Osteoblast (primary cell): ENCODE measurements at regions not wholly inside any gene's neighbourhood (a gene's known extent, or its start where the extent isn't known, plus 50 kb on each side); places are given as distances from the start of the nearest gene placed in this dataset.

Experiments used
- DNase-seq: peaks from one replicate; pipeline ENCODE4 v3.0.0; 2011; ENCODE audit warnings: low spot score, mixed read lengths; ENCODE audit not compliant: insufficient read length; ENCODE audit errors: missing footprints
- H2AFZ ChIP-seq: 2 replicates; pipeline ENCODE4 v1.6.0; 2011; ENCODE audit warnings: mild to moderate bottlenecking, low read length
- H3K27ac ChIP-seq: 2 replicates; pipeline ENCODE4 v1.5.1; 2011; ENCODE audit warnings: mild to moderate bottlenecking, low read depth, low read length, moderate library complexity
- H3K27me3 ChIP-seq: 2 replicates; pipeline ENCODE4 v1.6.0; 2012; ENCODE audit warnings: mild to moderate bottlenecking, control low read depth, inconsistent platforms, low read length, moderate library complexity; ENCODE audit not compliant: insufficient read depth
- H3K36me3 ChIP-seq: 2 replicates; pipeline ENCODE4 v1.5.1; 2011; ENCODE audit warnings: mild to moderate bottlenecking, low read length, control low read depth, moderate library complexity; ENCODE audit not compliant: insufficient read depth
- H3K4me1 ChIP-seq: 2 replicates; pipeline ENCODE4 v1.5.1; 2011; ENCODE audit warnings: mild to moderate bottlenecking, low read length, control low read depth, moderate library complexity; ENCODE audit not compliant: insufficient read depth
- H3K4me2 ChIP-seq: 2 replicates; pipeline ENCODE4 v1.6.0; 2011; ENCODE audit warnings: mild to moderate bottlenecking, low read length; ENCODE audit not compliant: insufficient read depth
- H3K4me3 ChIP-seq: fragments of 200-600 bp; sonication (generic); 3 replicates; pipeline ENCODE4 v1.5.1; 2012; ENCODE audit warnings: mild to moderate bottlenecking, low read length, inconsistent platforms; ENCODE audit not compliant: insufficient read depth
- H3K79me2 ChIP-seq: 2 replicates; pipeline ENCODE4 v1.6.0; 2012; ENCODE audit warnings: mild to moderate bottlenecking, low read length, control low read depth, inconsistent platforms; ENCODE audit not compliant: insufficient read depth
- H3K9me3 ChIP-seq: 2 replicates; pipeline ENCODE4 v1.5.1; 2011; ENCODE audit warnings: low read depth, low read length, control low read depth
- H4K20me1 ChIP-seq: 2 replicates; pipeline ENCODE4 v1.6.0; 2012; ENCODE audit warnings: mild to moderate bottlenecking, low read length, control low read depth; ENCODE audit not compliant: insufficient read depth
- CTCF ChIP-seq: IDR thresholded peaks from 2 replicates; pipeline ENCODE4 v1.5.1; 2011; ENCODE audit warnings: mild to moderate bottlenecking, low read depth, low read length, moderate library complexity; ENCODE audit errors: extremely low read depth

DNA sequence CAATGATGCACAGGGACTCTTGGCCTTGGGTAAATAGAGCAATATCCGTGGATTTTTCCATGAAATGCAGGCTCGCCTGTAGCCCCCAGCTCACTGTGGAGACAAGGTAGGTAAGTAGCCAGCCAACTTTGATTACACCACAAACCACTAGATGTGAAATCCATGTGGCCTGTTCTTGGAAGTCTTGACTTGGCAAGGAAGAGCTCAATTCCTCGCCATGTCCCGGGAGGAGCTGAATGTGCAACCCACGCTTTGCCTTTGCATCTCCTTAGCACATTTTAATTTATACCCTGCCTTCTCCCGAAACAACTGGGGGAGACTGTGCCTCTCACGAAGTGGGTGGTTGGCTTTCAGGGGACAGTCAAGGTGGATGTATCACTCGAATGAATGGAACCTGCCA lies 347.7 kb upstream of the MKI67 start:
- Histone ChIP-seq H3K9me3 (no peaks in the 10 kb centered on the region), H3K4me2 (no peak overlapping the region), H4K20me1 (no peaks in the 10 kb centered on the region), H3K4me3 (no peak overlapping the region), H3K36me3 (no peaks in the 10 kb centered on the region), H2AFZ (no peak overlapping the region), H3K27me3 (no peaks in the 10 kb centered on the region), H3K79me2 (no peaks in the 10 kb centered on the region), H3K27ac (no peak overlapping the region), H3K4me1 (no peaks in the 10 kb centered on the region)
- DNase-seq = peak; percentile 75
- TF ChIP-seq CTCF = no peak

GRCh38 chr10:128474571-128474970 lies 348.3 kb upstream of the MKI67 start:
- no peak for TF ChIP-seq CTCF
- Histone ChIP-seq H3K27ac (no peak overlapping the region), H3K4me2 (no peak overlapping the region), H3K27me3 (no peaks in the 10 kb centered on the region), H3K4me3 (no peak overlapping the region), H3K9me3 (no peaks in the 10 kb centered on the region), H3K79me2 (no peaks in the 10 kb centered on the region), H3K36me3 (no peaks in the 10 kb centered on the region), H4K20me1 (no peaks in the 10 kb centered on the region), H3K4me1 (no peaks in the 10 kb centered on the region), H2AFZ (no peak overlapping the region)
- peak; percentile 75 for DNase-seq

GRCh38 chr10:128475686-128476367 lies 349.6 kb upstream of the MKI67 start:
- Histone ChIP-seq H3K4me3 (no peak overlapping the region), H4K20me1 (no peaks in the 10 kb centered on the region), H2AFZ (no peak overlapping the region), H3K79me2 (no peaks in the 10 kb centered on the region), H3K36me3 (no peaks in the 10 kb centered on the region), H3K27me3 (no peaks in the 10 kb centered on the region), H3K27ac (no peak overlapping the region), H3K9me3 (no peaks in the 10 kb centered on the region), H3K4me2 (no peak overlapping the region), H3K4me1 (no peaks in the 10 kb centered on the region)
- TF ChIP-seq CTCF = no peak
- peak; percentile 35 for DNase-seq

DNA sequence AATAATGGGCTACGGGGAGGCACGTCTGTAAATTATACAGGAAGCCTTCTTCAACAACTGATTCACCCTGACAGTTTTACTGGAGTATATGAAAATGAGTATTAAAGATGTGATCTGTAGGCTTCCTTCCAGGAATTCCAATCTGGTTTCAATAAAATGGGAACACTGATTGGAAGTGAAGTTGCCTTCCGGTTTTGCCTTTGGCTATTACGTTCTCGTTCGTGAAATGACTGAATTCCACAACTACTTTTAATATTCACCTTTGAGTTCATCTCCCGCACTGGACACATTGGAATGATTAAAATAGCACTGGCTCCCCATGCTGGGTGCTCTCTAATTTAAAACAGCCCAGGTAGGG lies 350.1 kb upstream of the MKI67 start:
- H3K27me3 ChIP-seq = no peaks in the 10 kb centered on the region
- no peak overlapping the region for H3K27ac ChIP-seq
- TF ChIP-seq CTCF = no peak
- H3K36me3 ChIP-seq = no peaks in the 10 kb centered on the region
- H4K20me1 ChIP-seq = no peaks in the 10 kb centered on the region
- DNase-seq = peak; percentile 59
- no peak overlapping the region for H3K4me2 ChIP-seq
- no peaks in the 10 kb centered on the region for H3K9me3 ChIP-seq
- no peaks in the 10 kb centered on the region for H3K4me1 ChIP-seq
- no peak overlapping the region for H2AFZ ChIP-seq
- H3K4me3 ChIP-seq = no peak overlapping the region
- no peaks in the 10 kb centered on the region for H3K79me2 ChIP-seq
